Gastrocnemius medialis (tissue), 4 donors: ENCODE measurements at regions not wholly inside any gene's neighbourhood (a gene's known extent, or its start where the extent isn't known, plus 50 kb on each side); places are given as distances from the start of the nearest gene placed in this dataset.

Experiments
- ATAC-seq, 2 donors: fragments of 150-250 bp; one replicate each; pipeline ENCODE4 v1.9.1; 2016
- DNase-seq, 2 donors: peaks; one replicate each; pipeline ENCODE4 v3.0.0-alpha.2; 2019
- H3K27ac ChIP-seq, 4 donors: fragments of 200-600 bp; sonication (generic); 1 replicate in 1 of 4; 2 replicates in 3 of 4; pipeline ENCODE4 v1.5.1; 2016 to 2018; ENCODE audit warnings: mild to moderate bottlenecking in 2 of 4, moderate library complexity in 1 of 4
- H3K27me3 ChIP-seq, 3 donors: fragments of 200-600 bp; sonication (generic) in 2 of 3; 1 replicate in 1 of 3; 2 replicates in 2 of 3; pipeline versions ENCODE4 v1.5.1 to v1.6.0; 2016 to 2019; ENCODE audit warnings: mild to moderate bottlenecking in 1 of 3, moderate library complexity in 1 of 3
- H3K36me3 ChIP-seq, 2 donors: fragments of 200-600 bp; sonication (generic) in 1 of 2; one replicate each; pipeline ENCODE4 v1.5.1; 2017 to 2018
- H3K4me1 ChIP-seq, 2 donors: fragments of 200-600 bp; sonication (generic) in 1 of 2; one replicate each; pipeline ENCODE4 v1.5.1; 2016 to 2017; ENCODE audit warnings: mild to moderate bottlenecking in 2 of 2
- H3K4me3 ChIP-seq, 4 donors: fragments of 200-600 bp; sonication (generic) in 3 of 4; 1 replicate in 1 of 4; 2 replicates in 3 of 4; pipeline ENCODE4 v1.5.1; 2016 to 2019; ENCODE audit warnings: mild to moderate bottlenecking in 2 of 4
- H3K9me3 ChIP-seq, 3 donors: fragments of 200-600 bp; sonication (generic) in 2 of 3; 1 replicate in 1 of 3; 2 replicates in 2 of 3; pipeline ENCODE4 v1.5.1; 2016 to 2019
- POLR2A ChIP-seq, 2 donors: fragments of 450-650 bp; IDR thresholded peaks; one replicate each; pipeline ENCODE4 v1.6.1; 2017; ENCODE audit warnings: antibody characterized with exemption in 2 of 2, mild to moderate bottlenecking in 2 of 2, moderate library complexity in 2 of 2
- in situ Hi-C, 4 donors: fragments of 200-750 bp; cut with MboI; loops; one replicate each; pipeline versions ENCODE4 v1.15.0 to v1.8.0; 2017; ENCODE audit warnings: low sequenced_read_pairs in 4 of 4
- intact Hi-C: fragments of 100-400 bp; cut with DNase I; formaldehyde crosslinking; loops from one replicate; pipeline ENCODE4 v1.15.1; 2023; ENCODE audit warnings: low total_unique reads
- TF ChIP-seq, protein P1 (sequence below), 5 experiments: fragments of 450-650 bp in 3 of 5; fragments of 200-600 bp in 2 of 5; sonication (generic) in 2 of 5; IDR thresholded peaks in 4 of 5; conservative IDR thresholded peaks in 1 of 5; 1 replicate in 4 of 5; 2 replicates in 1 of 5; pipeline ENCODE4 v1.5.1; 2016 to 2019; ENCODE audit warnings: antibody characterized with exemption in 5 of 5, mild to moderate bottlenecking in 3 of 5, moderate library complexity in 3 of 5

DNA sequence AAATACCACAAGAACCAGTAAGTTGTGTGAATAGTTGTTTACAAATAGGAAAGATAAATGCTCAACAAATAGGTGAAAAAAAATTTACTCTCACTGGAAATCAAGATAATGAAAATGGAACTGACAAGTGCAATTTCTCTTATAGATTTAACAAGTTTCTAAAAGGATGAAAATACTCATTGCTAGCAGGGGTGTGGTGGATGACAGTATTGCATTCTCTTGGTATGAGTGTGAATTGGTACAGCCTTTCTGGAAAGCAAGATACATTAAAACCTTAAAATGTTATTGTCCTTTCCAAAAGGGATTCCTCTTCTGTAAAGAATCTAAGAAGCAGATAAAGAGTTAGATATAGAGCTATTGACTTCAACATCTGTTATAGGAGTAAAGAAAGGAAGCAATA lies 240.0 kb upstream of the RPS6KA3 start:
- TF ChIP-seq, protein P1, sequence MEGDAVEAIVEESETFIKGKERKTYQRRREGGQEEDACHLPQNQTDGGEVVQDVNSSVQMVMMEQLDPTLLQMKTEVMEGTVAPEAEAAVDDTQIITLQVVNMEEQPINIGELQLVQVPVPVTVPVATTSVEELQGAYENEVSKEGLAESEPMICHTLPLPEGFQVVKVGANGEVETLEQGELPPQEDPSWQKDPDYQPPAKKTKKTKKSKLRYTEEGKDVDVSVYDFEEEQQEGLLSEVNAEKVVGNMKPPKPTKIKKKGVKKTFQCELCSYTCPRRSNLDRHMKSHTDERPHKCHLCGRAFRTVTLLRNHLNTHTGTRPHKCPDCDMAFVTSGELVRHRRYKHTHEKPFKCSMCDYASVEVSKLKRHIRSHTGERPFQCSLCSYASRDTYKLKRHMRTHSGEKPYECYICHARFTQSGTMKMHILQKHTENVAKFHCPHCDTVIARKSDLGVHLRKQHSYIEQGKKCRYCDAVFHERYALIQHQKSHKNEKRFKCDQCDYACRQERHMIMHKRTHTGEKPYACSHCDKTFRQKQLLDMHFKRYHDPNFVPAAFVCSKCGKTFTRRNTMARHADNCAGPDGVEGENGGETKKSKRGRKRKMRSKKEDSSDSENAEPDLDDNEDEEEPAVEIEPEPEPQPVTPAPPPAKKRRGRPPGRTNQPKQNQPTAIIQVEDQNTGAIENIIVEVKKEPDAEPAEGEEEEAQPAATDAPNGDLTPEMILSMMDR (IDR thresholded peaks at IDR 0.05 in 4 of 5, conservative IDR thresholded peaks at IDR 0.05 in 1 of 5): no peak
- no peak for TF ChIP-seq POLR2A (IDR thresholded peaks at IDR 0.05)
- H3K27me3 ChIP-seq: no peaks in the 10 kb centered on the region
- DNase-seq (no peak), ATAC-seq (no peak)
- no peaks in the 10 kb centered on the region for H3K36me3 ChIP-seq
- no peak overlapping the region for H3K4me3 ChIP-seq
- in situ Hi-C loops: loop anchor here in 2 of 4 donors (25.0 kb wide), 2 partner anchors 94 to 1231 kb away; no protein-coding TSS in a partner anchor
- H3K27ac ChIP-seq: no peak overlapping the region
- H3K4me1 ChIP-seq: no peaks in the 10 kb centered on the region
- no peaks in the 10 kb centered on the region for H3K9me3 ChIP-seq
- intact Hi-C loops: no loop called here

DNA sequence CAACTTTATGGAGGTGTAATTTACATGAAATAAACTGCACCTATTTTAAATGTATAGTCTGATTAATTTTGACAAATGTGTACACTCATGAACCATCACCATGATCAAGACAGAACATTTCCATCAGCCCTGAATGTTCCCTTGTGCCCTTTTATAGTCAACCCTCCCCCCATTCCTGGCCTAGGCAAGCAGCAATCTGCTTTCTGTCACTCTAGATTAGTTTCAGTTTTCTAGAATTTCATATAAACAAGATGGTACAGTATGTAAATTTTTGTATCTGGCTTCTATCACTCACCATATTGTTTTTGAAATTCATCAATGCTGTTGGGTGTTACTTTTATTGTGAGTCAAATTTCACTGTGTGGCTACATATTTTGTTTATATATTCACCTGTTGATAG lies 234.2 kb upstream of the RPS6KA3 start:
- intact Hi-C loops (no loop called here), in situ Hi-C loops (loop anchor here in 2 of 4 donors (25.0 kb wide), 2 partner anchors 89 to 1236 kb away; no protein-coding TSS in a partner anchor)
- Histone ChIP-seq H3K4me1 (no peaks in the 10 kb centered on the region), H3K4me3 (no peak overlapping the region), H3K9me3 (no peaks in the 10 kb centered on the region), H3K27me3 (no peaks in the 10 kb centered on the region), H3K36me3 (no peaks in the 10 kb centered on the region), H3K27ac (no peak overlapping the region)
- TF ChIP-seq, protein P1 (IDR thresholded peaks at IDR 0.05 in 4 of 5, conservative IDR thresholded peaks at IDR 0.05 in 1 of 5): no peak
- no peak for TF ChIP-seq POLR2A (IDR thresholded peaks at IDR 0.05)
- DNase-seq: no peak
- ATAC-seq: no peak

DNA sequence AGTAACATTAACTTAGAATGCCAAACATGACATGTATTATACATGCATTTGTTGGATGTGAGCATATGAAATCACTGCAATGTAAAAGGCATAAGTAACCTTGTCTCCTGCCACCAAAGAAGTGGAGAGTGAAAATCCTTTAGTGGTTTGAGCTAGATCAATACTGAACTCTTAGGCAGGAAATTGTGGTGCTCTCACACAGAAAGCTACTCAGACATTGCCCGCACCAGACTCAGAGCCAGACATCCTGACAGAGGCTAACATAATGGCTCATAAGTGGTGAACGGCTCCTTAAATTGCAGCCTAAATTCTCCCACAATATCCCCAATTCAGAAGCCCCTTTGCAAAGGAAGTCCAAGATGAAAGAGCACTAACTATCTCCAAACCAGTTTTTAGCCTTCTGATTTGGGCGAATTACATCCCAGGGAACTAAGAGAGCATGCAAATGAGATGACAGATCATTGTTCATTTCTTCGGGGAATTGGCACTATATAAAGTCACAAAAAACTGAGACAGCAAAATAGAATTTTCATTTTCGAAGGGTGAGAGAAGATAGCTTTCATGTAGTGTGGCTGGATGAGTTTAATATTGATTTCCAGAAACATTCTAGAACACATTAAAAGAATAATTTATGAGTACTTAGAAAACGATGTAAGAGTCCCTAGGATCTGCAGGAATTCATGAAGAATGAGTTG lies 233.6 kb upstream of the RPS6KA3 start:
- intact Hi-C loops: no loop called here
- DNase-seq (no peak), ATAC-seq (no peak)
- no peak overlapping the region for H3K27ac ChIP-seq
- H3K36me3 ChIP-seq: no peaks in the 10 kb centered on the region
- H3K4me3 ChIP-seq: no peak overlapping the region
- no peaks in the 10 kb centered on the region for H3K4me1 ChIP-seq
- TF ChIP-seq, protein P1 (IDR thresholded peaks at IDR 0.05 in 4 of 5, conservative IDR thresholded peaks at IDR 0.05 in 1 of 5): no peak
- no peak for TF ChIP-seq POLR2A (IDR thresholded peaks at IDR 0.05)
- in situ Hi-C loops: loop anchor here in 2 of 4 donors (25.0 kb wide), 2 partner anchors 88 to 1237 kb away; no protein-coding TSS in a partner anchor
- H3K27me3 ChIP-seq: no peaks in the 10 kb centered on the region
- H3K9me3 ChIP-seq: no peaks in the 10 kb centered on the region

DNA sequence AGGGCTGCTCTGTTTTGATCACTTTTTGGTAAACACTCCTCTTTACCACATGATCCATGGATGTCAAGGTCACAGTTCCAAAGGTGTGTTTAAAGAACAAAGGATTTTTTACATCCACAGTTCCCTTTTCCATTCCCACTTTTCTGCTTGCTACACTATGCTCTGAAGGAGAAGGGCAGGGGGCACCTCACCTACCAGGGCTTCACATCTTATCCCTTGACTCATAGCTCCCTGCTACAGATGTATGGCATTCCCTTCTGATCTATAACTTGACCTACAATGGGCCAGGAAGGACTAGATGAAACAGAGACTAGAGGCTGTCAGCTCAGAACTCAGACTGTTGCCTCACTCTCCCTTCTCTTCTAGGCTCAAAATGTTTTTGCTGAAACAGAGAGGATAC lies 233.1 kb upstream of the RPS6KA3 start:
- ATAC-seq (no peak), DNase-seq (no peak)
- H3K9me3 ChIP-seq: no peaks in the 10 kb centered on the region
- TF ChIP-seq, protein P1 (IDR thresholded peaks at IDR 0.05 in 4 of 5, conservative IDR thresholded peaks at IDR 0.05 in 1 of 5): no peak
- TF ChIP-seq POLR2A (IDR thresholded peaks at IDR 0.05): no peak
- in situ Hi-C loops (loop anchor here in 2 of 4 donors (25.0 kb wide), 2 partner anchors 87 to 1238 kb away; no protein-coding TSS in a partner anchor), intact Hi-C loops (no loop called here)
- H3K36me3 ChIP-seq: no peaks in the 10 kb centered on the region
- H3K4me3 ChIP-seq: no peak overlapping the region
- H3K4me1 ChIP-seq: no peaks in the 10 kb centered on the region
- no peaks in the 10 kb centered on the region for H3K27me3 ChIP-seq
- H3K27ac ChIP-seq: no peak overlapping the region
